GM18520 (cell line): ENCODE measurements at regions not wholly inside any gene's neighbourhood (a gene's known extent, or its start where the extent isn't known, plus 50 kb on each side); places are given as distances from the start of the nearest gene placed in this dataset.

ENCODE experiments used
- ATAC-seq: cut with Tn5 transposase; IDR thresholded peaks from one replicate; pipeline ENCODE4 v1.9.1; 2021; ENCODE audit not compliant: unreplicated experiment

- no peak for ATAC-seq
Measured at GRCh38 chr2:156165742-156166141, 166.8 kb downstream of the NR4A2 start.

GRCh38 chr2:156164091-156164720 lies 168.3 kb downstream of the NR4A2 start:
- no peak for ATAC-seq

- ATAC-seq: no peak
Measured at GRCh38 chr2:156158808-156159207, 173.7 kb downstream of the NR4A2 start.

DNA sequence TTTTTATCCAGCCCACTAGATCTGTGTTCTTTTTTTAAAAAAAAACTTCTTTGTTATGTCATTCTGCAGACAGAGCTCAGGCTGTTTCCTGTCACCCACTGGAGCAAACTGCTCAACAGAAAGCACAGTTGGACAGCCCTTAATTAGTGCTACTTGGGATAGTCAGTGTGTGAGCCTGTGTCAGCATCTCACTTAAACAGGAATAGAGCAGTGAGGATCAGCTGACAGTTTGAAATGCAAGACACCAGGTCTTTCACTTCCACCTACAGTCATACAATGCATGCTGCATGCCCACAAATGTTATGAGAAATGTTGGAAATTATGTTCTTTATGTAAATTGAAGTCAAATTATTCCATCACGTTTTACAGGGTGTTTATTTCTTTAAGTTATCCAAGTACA lies 174.9 kb downstream of the NR4A2 start:
- ATAC-seq: no peak

DNA sequence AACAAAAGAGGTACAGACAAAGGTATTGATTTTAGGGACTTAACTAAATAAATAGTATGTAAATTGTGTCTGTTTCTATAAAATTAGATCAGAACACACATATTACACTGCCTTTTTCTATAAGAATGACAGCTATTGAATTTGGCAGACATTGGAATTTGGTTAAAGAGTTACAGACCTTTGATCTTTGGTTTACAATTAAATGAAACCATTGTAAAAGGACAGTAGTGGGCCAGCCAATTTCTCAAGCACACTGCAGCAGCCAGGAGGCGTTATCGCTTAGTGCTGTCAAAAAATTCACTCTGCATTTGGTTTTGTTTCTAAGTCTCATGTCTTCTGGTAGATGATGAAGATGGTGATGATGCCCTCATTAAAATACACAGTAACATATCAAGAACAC lies 175.9 kb downstream of the NR4A2 start:
- ATAC-seq: no peak

DNA sequence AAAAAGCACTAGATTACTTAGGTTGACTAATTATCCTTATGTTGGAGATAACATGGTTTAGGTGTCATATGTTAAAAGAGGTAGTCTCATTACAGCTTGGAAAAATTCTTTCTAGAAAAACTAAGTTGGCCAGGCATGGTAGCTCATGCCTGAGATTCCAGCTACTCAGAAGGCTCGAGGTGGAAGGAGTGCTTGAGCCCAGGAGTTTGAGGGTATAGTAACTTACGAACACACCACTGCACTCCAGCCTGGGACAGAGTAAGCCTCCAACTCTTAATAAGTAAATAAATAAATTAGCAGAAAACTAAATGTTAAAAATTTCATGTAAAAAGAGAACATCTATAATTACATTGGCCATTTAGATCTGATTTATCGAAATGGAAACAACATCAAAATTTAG lies 177.2 kb downstream of the NR4A2 start:
- ATAC-seq: no peak

DNA sequence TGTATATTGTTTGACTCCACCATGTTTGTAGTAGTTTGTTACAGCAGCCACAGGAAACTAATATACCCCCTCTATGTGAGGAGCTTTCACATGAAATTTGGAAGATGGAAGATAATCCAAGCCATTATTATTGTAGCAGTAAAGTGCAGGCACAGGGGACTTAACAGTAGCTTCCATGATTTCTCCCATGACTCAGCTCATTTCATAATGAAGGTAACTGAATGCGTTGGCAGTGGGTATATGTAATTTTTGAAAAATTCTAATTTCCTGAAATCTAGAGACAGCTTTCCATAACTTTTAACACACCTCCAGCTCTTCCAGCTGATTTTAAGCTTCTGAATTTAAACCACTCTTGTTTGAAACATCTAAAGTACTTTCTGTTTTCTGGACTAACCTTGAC lies 181.2 kb downstream of the NR4A2 start:
- ATAC-seq: no peak

DNA sequence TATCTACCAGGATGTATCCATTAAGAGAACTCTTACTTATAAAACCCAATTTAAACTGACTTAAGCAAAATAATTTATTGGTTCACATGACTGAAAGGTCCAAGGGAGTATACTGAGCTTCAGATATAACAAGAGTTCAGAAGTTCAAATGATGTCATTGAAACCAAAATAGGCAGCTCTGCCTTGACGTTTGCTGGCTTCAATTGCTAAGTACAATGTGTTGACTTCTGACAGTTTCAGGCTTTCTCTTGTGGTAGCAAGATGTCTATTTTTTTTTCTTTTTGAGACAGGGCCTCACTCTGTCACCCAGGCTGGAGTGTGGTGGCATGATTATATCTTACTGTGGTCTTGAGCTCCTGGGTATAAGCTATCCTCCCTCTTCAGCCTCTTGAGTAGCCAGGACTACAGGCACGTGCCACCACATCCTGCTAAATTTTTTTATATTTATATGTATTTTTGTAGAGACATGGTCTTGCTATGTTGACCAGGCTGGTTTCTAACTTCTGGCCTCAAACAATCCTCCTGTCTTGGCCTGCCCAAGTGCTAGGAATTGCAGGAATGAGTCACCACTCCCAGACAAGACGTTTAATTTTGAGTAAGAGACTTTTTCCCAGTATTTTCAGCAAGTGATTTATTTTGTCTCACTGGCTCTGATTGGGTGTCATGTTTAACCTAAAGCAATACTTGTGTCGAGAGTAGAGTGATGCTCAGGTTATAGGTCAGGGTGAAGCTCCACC lies 184.8 kb downstream of the NR4A2 start:
- peak; percentile 74 for ATAC-seq

GRCh38 chr2:156145976-156146375 lies 186.5 kb downstream of the NR4A2 start:
- ATAC-seq: no peak

GRCh38 chr2:156145469-156145868 lies 187.1 kb downstream of the NR4A2 start:
- no peak for ATAC-seq

DNA sequence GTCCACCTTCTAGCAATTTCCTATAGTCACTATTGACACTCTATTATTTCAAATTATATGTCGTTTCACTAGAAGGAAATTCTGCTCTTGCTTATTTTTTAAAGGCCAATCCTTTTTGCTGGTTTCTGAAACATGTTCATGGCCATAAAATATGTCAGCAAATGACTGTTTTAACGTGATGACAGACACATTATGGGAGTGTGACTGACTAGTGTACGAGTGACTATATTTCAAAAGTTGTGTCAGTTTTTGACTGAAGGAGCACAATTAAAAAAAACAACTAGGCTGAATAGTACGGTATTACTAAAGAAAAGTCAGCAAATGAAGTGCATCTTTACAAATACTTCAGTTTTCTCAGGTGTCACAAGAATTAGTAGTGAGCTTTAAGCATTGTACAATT lies 196.0 kb downstream of the NR4A2 start:
- no peak for ATAC-seq

DNA sequence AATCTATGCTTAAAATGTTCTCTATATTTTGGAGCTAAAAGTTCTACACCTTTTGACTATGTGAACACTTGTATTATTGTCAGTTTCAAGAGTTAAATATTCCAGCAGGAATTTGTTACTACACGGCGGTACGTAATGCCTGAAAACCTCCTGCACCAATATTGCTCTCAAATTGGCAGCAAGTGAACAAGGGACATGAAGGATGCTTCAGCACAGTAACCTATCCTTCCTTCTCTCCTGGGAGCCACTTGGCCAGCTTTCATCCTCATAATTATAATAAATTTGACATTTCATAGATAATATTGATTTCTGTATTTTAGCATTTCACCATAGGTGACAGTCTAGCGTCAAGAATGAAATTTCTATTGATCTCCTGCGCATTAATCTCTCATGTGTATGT lies 197.6 kb downstream of the NR4A2 start:
- no peak for ATAC-seq

DNA sequence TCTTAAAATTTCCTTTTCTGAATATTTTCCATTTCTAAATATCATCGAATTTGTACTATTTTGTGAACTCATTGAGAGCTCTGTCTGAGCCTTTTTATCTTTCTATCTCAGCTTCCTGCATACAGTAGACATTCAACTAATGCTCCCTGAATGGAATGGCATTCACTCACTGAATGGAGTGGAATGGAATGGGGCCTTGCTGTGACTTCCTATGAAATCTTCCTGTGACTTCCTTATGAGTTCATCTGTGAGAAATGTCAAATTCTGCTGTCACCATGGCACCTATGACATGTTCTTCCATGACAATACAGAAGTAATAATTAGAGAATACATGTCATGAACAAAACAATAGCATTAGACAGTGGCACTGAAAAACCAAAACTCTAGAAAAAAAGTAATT lies 199.6 kb downstream of the NR4A2 start:
- no peak for ATAC-seq

GRCh38 chr2:156132130-156132529 lies 200.4 kb downstream of the NR4A2 start:
- no peak for ATAC-seq

GRCh38 chr2:156129227-156129626 lies 203.3 kb downstream of the NR4A2 start:
- ATAC-seq: no peak

- no peak for ATAC-seq
Measured at GRCh38 chr2:156125018-156125417, 207.5 kb downstream of the NR4A2 start.

- ATAC-seq: no peak
Measured at GRCh38 chr2:156124458-156124857, 208.1 kb downstream of the NR4A2 start.

DNA sequence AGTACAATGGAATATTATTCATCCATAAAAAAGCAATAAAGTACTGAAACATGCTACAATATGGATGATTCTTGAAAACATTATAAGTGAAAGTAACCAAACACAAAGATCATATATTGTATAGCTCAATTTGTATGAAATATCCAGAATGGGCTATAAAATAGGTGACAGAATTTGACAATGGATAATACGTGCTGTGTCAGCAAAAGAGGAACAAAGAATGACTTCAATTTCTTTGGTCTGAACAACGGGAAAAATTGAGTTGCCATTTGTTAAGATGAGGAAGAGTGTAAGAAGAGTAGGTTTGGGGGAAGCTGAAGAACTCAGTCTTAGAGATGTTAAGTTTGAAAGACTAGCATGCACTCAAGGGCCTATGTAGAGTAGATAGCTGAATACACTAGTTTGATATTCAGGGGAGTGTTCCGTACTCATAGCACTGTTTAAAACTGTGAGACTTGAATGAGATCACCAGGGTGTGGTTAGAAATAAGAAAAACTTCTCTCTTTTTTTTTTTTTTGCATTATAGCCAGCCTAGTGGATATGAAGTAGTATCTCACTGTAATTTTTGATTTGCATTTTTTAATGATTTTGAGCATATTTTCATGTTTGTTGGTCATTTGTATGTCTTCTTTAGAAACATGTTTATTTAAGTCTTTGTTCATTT lies 213.6 kb downstream of the NR4A2 start:
- ATAC-seq: no peak

DNA sequence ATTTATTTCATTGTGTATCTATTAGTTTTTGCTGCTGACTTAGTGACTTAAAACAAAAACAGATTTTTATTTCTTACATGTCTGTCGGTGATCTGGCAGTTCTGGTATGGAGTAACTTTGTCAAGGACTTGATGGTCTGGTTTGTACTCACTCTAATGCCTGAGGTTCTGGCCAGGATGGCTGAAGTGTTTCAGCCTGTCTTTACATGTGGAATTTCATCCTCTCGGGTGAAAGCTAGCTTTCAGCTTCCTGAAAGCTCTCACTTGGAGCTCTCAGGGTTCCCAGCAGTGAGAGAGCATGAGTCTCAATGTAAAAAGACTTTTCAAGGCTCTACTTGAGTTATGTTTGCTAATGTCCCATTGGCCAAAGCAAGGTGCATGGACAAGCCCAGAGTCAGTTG lies 216.4 kb downstream of the NR4A2 start:
- no peak for ATAC-seq

GRCh38 chr2:156115338-156115737 lies 217.2 kb downstream of the NR4A2 start:
- ATAC-seq: no peak

- no peak for ATAC-seq
Measured at GRCh38 chr2:156112323-156112722, 220.2 kb downstream of the NR4A2 start.

GRCh38 chr2:156110890-156111289 lies 221.6 kb downstream of the NR4A2 start:
- peak; percentile 92 for ATAC-seq
